Cardiac muscle cell (in vitro differentiated cells and primary cell): ENCODE measurements at regions not wholly inside any gene's neighbourhood (a gene's known extent, or its start where the extent isn't known, plus 50 kb on each side); places are given as distances from the start of the nearest gene placed in this dataset.

Experiments
- DNase-seq, 2 donors: peaks; one replicate each; pipeline versions ENCODE4 v3.0.0 to v3.0.0-alpha.2; 2010 to 2017; ENCODE audit warnings: low read depth in 1 of 2, low spot score in 1 of 2
- H3K27ac ChIP-seq: fragments of 200-600 bp; sonication (generic); 2 replicates; pipeline ENCODE4 v1.5.1; 2016
- H3K27me3 ChIP-seq: fragments of 200-600 bp; sonication (generic); 2 replicates; pipeline ENCODE4 v1.6.0; 2016; ENCODE audit warnings: control low read depth
- H3K36me3 ChIP-seq: fragments of 200-600 bp; sonication (generic); 2 replicates; pipeline ENCODE4 v1.5.1; 2016; ENCODE audit warnings: control low read depth
- H3K4me1 ChIP-seq: fragments of 200-600 bp; sonication (generic); 2 replicates; pipeline ENCODE4 v1.8.1; 2017; ENCODE audit warnings: low read depth, mild to moderate bottlenecking, mixed run types
- H3K4me3 ChIP-seq: fragments of 200-600 bp; sonication (generic); 2 replicates; pipeline ENCODE4 v1.5.1; 2016; ENCODE audit warnings: mild to moderate bottlenecking
- H3K9me3 ChIP-seq: fragments of 200-600 bp; sonication (generic); 2 replicates; pipeline ENCODE4 v1.5.1; 2017; ENCODE audit warnings: low read depth, mild to moderate bottlenecking, control low read depth
- TF ChIP-seq, protein P1 (sequence below): IDR thresholded peaks from 2 replicates; pipeline ENCODE4 v1.5.1; 2012; ENCODE audit warnings: low read depth, mild to moderate bottlenecking, low read length

DNA sequence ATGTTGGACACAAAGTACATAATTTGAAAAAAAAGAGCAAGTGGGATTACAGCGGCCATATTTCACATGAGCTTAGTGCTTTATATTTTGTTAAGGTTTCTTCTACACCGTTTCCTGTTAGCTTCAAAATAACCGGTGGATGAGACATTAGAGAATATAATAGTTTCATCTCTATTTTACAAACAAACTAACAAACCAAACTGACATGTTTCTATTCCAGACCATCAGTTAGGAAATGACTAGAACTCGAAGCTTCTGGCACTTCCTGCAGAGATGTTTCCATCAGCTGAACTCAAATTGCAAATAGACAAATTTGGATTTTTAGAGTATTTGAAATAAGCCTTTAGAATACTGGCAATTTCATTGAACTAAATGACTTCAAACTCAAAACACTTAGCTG is 86.5 kb downstream of the MTRR start:
- no peak overlapping the region for H3K27ac ChIP-seq
- no peaks in the 10 kb centered on the region for H3K4me1 ChIP-seq
- no peak overlapping the region for H3K4me3 ChIP-seq
- TF ChIP-seq, protein P1, sequence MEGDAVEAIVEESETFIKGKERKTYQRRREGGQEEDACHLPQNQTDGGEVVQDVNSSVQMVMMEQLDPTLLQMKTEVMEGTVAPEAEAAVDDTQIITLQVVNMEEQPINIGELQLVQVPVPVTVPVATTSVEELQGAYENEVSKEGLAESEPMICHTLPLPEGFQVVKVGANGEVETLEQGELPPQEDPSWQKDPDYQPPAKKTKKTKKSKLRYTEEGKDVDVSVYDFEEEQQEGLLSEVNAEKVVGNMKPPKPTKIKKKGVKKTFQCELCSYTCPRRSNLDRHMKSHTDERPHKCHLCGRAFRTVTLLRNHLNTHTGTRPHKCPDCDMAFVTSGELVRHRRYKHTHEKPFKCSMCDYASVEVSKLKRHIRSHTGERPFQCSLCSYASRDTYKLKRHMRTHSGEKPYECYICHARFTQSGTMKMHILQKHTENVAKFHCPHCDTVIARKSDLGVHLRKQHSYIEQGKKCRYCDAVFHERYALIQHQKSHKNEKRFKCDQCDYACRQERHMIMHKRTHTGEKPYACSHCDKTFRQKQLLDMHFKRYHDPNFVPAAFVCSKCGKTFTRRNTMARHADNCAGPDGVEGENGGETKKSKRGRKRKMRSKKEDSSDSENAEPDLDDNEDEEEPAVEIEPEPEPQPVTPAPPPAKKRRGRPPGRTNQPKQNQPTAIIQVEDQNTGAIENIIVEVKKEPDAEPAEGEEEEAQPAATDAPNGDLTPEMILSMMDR = no peak
- no peaks in the 10 kb centered on the region for H3K27me3 ChIP-seq
- DNase-seq = no peak
- H3K9me3 ChIP-seq = no peaks in the 10 kb centered on the region
- no peaks in the 10 kb centered on the region for H3K36me3 ChIP-seq

DNA sequence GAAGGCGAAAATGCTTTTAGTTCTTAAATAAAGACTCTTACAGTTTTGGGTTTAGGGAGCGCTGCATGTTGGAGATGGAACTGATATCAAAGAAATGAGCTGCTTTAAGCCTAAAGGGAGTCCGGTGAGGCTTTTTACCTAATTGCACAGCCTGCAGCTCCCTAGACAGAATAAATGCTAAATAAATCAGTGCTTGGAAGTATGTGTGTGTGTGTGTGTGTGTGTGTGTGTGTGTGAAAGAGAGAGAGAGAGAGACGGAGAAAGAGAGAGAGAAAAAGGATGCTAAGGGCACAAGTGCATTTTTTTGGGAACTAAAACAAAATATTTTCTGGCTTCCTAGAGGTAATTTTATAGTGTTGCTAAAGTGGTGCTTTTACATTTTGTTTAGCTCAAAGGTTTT is 88.4 kb downstream of the MTRR start:
- Histone ChIP-seq H3K36me3 (no peaks in the 10 kb centered on the region), H3K4me3 (no peak overlapping the region), H3K4me1 (no peaks in the 10 kb centered on the region), H3K27me3 (no peaks in the 10 kb centered on the region), H3K9me3 (no peaks in the 10 kb centered on the region), H3K27ac (no peak overlapping the region)
- TF ChIP-seq, protein P1 = no peak
- no peak for DNase-seq

DNA sequence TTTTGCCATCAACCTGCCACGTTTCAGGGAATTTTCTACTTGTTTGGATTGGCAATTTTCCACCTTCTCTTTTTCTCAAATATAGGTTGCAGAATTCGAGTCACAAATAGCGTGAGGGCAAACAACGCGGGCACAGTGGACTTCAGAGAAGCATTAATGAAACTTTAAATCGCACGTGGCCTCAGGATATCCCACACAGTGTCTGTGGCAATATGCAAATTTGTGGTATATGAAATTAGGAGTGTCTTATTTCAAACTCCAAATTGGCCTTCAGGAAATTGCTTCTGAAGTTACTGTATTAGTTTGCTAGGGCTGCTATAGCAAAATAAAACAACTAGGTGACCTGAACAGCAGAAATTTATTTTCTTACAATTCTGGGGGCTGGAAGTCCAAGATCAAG is 91.2 kb downstream of the MTRR start:
- TF ChIP-seq, protein P1 = no peak
- Histone ChIP-seq H3K9me3 (no peaks in the 10 kb centered on the region), H3K36me3 (no peaks in the 10 kb centered on the region), H3K4me1 (no peaks in the 10 kb centered on the region), H3K4me3 (no peak overlapping the region), H3K27ac (no peak overlapping the region), H3K27me3 (no peaks in the 10 kb centered on the region)
- no peak for DNase-seq

DNA sequence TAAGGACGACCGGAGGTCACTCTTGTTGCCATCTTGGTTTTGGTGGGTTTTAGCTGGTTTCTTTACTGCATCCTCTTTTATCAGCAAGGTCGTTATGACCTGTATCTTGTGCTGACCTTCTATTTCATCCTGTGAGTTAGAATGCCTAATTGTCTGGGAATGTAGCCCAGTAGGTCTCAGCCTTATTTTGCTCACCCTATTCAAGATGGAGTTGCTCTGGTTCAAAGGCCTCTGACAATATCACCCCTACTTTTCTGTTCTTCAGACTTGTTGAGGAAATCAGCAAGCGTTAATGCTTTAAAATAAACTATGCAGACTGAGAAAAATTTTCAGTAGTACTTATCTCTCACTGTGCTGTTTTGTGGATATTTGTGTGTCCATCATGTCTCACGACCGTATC is 92.6 kb downstream of the MTRR start:
- H3K4me3 ChIP-seq = no peak overlapping the region
- no peak for DNase-seq
- H3K27ac ChIP-seq = no peak overlapping the region
- H3K36me3 ChIP-seq = no peaks in the 10 kb centered on the region
- no peaks in the 10 kb centered on the region for H3K27me3 ChIP-seq
- H3K4me1 ChIP-seq = no peaks in the 10 kb centered on the region
- TF ChIP-seq, protein P1 = no peak
- H3K9me3 ChIP-seq = no peaks in the 10 kb centered on the region

DNA sequence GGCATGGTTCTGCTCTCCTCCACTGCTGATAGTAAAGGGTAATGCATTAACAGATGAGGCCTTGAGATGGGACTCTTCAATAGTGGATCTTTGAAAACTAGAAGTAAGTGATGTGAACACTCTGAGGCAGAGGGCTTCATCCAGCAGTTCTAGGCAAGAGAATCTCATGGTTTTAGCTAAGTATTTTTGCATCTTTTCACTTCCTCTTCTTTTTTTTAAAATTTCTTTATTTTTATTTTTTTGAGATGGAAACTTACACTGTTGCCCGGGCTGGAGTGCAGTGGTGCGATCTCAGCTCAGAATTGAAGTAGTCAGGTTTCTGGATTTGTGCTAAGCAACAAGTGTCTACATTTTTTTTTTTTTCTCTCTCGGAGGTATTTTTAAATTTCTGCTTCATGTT is 101.9 kb downstream of the MTRR start:
- no peak overlapping the region for H3K4me3 ChIP-seq
- no peak overlapping the region for H3K27ac ChIP-seq
- no peaks in the 10 kb centered on the region for H3K36me3 ChIP-seq
- H3K4me1 ChIP-seq = no peaks in the 10 kb centered on the region
- H3K9me3 ChIP-seq = no peaks in the 10 kb centered on the region
- no peak for DNase-seq
- no peaks in the 10 kb centered on the region for H3K27me3 ChIP-seq
- TF ChIP-seq, protein P1 = no peak
